ENCODE measurements at regions not wholly inside any gene's neighbourhood (a gene's known extent, or its start where the extent isn't known, plus 50 kb on each side); places are given as distances from the start of the nearest gene placed in this dataset.
"Not testable (repeated sequence)": the region's sequence is repeated elsewhere in the genome, so short reads cannot be mapped to it uniquely, and the experiment has no call there.

GRCh38 chr3:6654670-6655069, 206.2 kb upstream of the GRM7 start:
- Histone ChIP-seq H3K9me3 (ENCODE audit: control insufficient read depth, low read length) (no peaks in the 10 kb centered on the region), H3K4me1 (ENCODE audit: control insufficient read depth, insufficient read depth, low read length) (no peaks in the 10 kb centered on the region), H3K27me3 (ENCODE audit: control insufficient read depth, insufficient read depth) (no peaks in the 10 kb centered on the region), H3K4me3 (ENCODE audit: low read length) (no peak overlapping the region), H3K27ac (ENCODE audit: low read length) (no peak overlapping the region)
- WGBS: 84% methylated on average over 1 of the region's 1 CpG
- intact Hi-C loops (cut with DNase I): no loop called here
- no peak for DNase-seq
- no peak for ATAC-seq

GRCh38 chr3:6655275-6655674, 205.6 kb upstream of the GRM7 start:
- Histone ChIP-seq H3K27me3 (ENCODE audit: control insufficient read depth, insufficient read depth) (no peaks in the 10 kb centered on the region), H3K27ac (ENCODE audit: low read length) (no peak overlapping the region), H3K4me3 (ENCODE audit: low read length) (no peak overlapping the region), H3K9me3 (ENCODE audit: control insufficient read depth, low read length) (no peaks in the 10 kb centered on the region), H3K4me1 (ENCODE audit: control insufficient read depth, insufficient read depth, low read length) (no peaks in the 10 kb centered on the region)
- intact Hi-C loops (cut with DNase I): no loop called here
- WGBS: 52% methylated on average over 2 of the region's 2 CpGs
- DNase-seq (no peak), ATAC-seq (no peak)

GRCh38 chr3:6657591-6657990, 203.3 kb upstream of the GRM7 start:
- Histone ChIP-seq H3K27ac (ENCODE audit: low read length) (no peak overlapping the region), H3K4me1 (ENCODE audit: control insufficient read depth, insufficient read depth, low read length) (no peaks in the 10 kb centered on the region), H3K4me3 (ENCODE audit: low read length) (no peak overlapping the region), H3K9me3 (ENCODE audit: control insufficient read depth, low read length) (no peaks in the 10 kb centered on the region), H3K27me3 (ENCODE audit: control insufficient read depth, insufficient read depth) (no peaks in the 10 kb centered on the region)
- intact Hi-C loops (cut with DNase I): no loop called here
- ATAC-seq: no peak
- no peak for DNase-seq
- WGBS: 79% methylated on average over 2 of the region's 2 CpGs

DNA sequence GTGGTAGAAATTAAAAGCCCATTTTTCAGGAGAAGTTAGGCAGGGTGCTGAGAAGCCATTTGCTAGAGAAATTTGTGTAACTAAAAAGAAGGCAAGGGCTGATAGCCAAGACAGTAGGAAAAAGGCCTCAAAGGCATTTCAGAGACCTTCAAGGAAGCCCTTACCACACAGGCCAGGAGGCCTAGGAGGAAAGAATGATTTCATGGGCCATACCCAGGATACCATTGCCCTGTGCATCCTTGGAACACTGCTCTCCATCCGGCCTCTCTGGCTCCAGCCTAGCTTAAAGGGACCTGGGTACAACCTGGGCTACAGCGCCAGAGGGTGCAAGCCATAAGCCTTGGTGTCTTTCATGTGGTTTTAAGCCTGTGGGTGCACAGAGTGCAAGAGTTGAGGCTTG, 193.6 kb upstream of the GRM7 start:
- Histone ChIP-seq H3K4me3 (ENCODE audit: low read length) (no peak overlapping the region), H3K27me3 (ENCODE audit: control insufficient read depth, insufficient read depth) (no peaks in the 10 kb centered on the region), H3K9me3 (ENCODE audit: control insufficient read depth, low read length) (no peaks in the 10 kb centered on the region), H3K27ac (ENCODE audit: low read length) (no peak overlapping the region), H3K4me1 (ENCODE audit: control insufficient read depth, insufficient read depth, low read length) (no peaks in the 10 kb centered on the region)
- intact Hi-C loops (cut with DNase I): no loop called here
- DNase-seq: no peak
- WGBS: 72% methylated on average over 2 of the region's 2 CpGs
- no peak for ATAC-seq

GRCh38 chr3:6671363-6671762, 189.6 kb upstream of the GRM7 start:
- 27% methylated on average over 1 of the region's 1 CpG for WGBS
- H3K4me1 ChIP-seq (ENCODE audit: control insufficient read depth, insufficient read depth, low read length): no peaks in the 10 kb centered on the region
- H3K4me3 ChIP-seq (ENCODE audit: low read length): no peak overlapping the region
- H3K9me3 ChIP-seq (ENCODE audit: control insufficient read depth, low read length): no peaks in the 10 kb centered on the region
- H3K27me3 ChIP-seq (ENCODE audit: control insufficient read depth, insufficient read depth): no peaks in the 10 kb centered on the region
- ATAC-seq (no peak), DNase-seq (no peak)
- H3K27ac ChIP-seq (ENCODE audit: low read length): no peak overlapping the region
- intact Hi-C loops (cut with DNase I): no loop called here

DNA sequence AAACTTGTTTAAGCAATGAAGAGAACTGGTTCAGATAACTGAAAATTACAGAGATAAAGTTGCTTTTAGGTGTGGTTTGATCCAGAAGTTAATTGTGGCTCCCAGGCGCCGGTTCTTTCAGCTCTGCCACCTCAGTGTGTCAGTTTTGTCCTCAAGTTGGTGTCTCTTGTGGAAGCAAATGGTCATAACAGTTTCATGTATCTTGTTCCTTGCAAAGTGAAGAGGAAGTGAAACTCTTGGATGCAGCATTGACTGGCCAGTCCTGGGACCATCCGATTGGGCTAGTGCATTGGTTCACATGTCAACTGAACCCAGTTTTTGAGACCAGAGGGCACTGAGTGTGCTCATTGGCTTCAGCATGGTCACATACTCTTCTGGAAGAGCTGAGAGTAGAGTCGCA, 181.4 kb upstream of the GRM7 start:
- intact Hi-C loops (cut with DNase I): no loop called here
- ATAC-seq: no peak
- WGBS: 81% methylated on average over 4 of the region's 4 CpGs

GRCh38 chr3:6680119-6680806, 180.7 kb upstream of the GRM7 start:
- H3K27ac ChIP-seq (ENCODE audit: low read length): no peak overlapping the region
- no peak for ATAC-seq
- H3K9me3 ChIP-seq (ENCODE audit: control insufficient read depth, low read length): no peaks in the 10 kb centered on the region
- DNase-seq: no peak
- 81% methylated on average over 3 of the region's 3 CpGs for WGBS
- intact Hi-C loops (cut with DNase I): no loop called here
- no peaks in the 10 kb centered on the region for H3K4me1 ChIP-seq (ENCODE audit: control insufficient read depth, insufficient read depth, low read length)
- no peak overlapping the region for H3K4me3 ChIP-seq (ENCODE audit: low read length)
- H3K27me3 ChIP-seq (ENCODE audit: control insufficient read depth, insufficient read depth): no peaks in the 10 kb centered on the region

More for the DNA sequence above, 181.4 kb upstream of the GRM7 start:
- Histone ChIP-seq H3K9me3 (ENCODE audit: control insufficient read depth, low read length) (no peaks in the 10 kb centered on the region), H3K27ac (ENCODE audit: low read length) (no peak overlapping the region), H3K4me1 (ENCODE audit: control insufficient read depth, insufficient read depth, low read length) (no peaks in the 10 kb centered on the region), H3K27me3 (ENCODE audit: control insufficient read depth, insufficient read depth) (no peaks in the 10 kb centered on the region), H3K4me3 (ENCODE audit: low read length) (no peak overlapping the region)
- no peak for DNase-seq

DNA sequence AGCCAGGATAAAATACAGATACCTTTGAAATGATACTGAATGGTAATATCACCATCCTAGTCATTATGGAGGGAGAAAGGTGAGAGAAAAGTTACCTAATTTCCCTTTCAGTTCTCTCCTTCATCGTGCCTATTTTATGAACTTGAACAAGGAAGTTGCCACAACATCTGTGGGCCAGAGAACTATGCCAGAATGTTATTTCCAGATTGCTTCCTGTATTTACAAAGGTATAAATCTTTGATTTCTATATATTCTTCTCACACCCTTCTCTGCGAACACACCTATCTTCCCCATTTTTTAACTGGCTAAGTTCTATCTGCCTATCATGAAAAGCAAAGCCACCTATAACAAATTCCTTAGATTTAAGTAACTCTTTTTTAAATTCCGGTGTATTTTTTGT, 163.6 kb upstream of the GRM7 start:
- intact Hi-C loops (cut with DNase I): no loop called here
- 68% methylated on average over 3 of the region's 3 CpGs for WGBS

GRCh38 chr3:6697722-6698121, 163.2 kb upstream of the GRM7 start:
- 61% methylated on average over 6 of the region's 6 CpGs for WGBS
- intact Hi-C loops (cut with DNase I): no loop called here
- DNase-seq: no peak
- no peaks in the 10 kb centered on the region for H3K27me3 ChIP-seq (ENCODE audit: control insufficient read depth, insufficient read depth)
- H3K9me3 ChIP-seq (ENCODE audit: control insufficient read depth, low read length): no peaks in the 10 kb centered on the region
- ATAC-seq: no peak
- no peaks in the 10 kb centered on the region for H3K4me1 ChIP-seq (ENCODE audit: control insufficient read depth, insufficient read depth, low read length)
- no peak overlapping the region for H3K4me3 ChIP-seq (ENCODE audit: low read length)
- no peak overlapping the region for H3K27ac ChIP-seq (ENCODE audit: low read length)

More for the DNA sequence above, 163.6 kb upstream of the GRM7 start:
- Histone ChIP-seq H3K4me1 (ENCODE audit: control insufficient read depth, insufficient read depth, low read length) (no peaks in the 10 kb centered on the region), H3K9me3 (ENCODE audit: control insufficient read depth, low read length) (no peaks in the 10 kb centered on the region), H3K27ac (ENCODE audit: low read length) (no peak overlapping the region), H3K4me3 (ENCODE audit: low read length) (no peak overlapping the region), H3K27me3 (ENCODE audit: control insufficient read depth, insufficient read depth) (no peaks in the 10 kb centered on the region)
- DNase-seq: no peak
- ATAC-seq: no peak

- DNase-seq; intact Hi-C loops (cut with DNase I); H3K27me3 ChIP-seq (ENCODE audit: control insufficient read depth, insufficient read depth); H3K9me3 ChIP-seq (ENCODE audit: control insufficient read depth, low read length); H3K27ac ChIP-seq (ENCODE audit: low read length); H3K4me3 ChIP-seq (ENCODE audit: low read length); H3K4me1 ChIP-seq (ENCODE audit: control insufficient read depth, insufficient read depth, low read length); ATAC-seq: not testable (repeated sequence)
- WGBS: 60% methylated on average over 5 of the region's 5 CpGs
Observed at GRCh38 chr3:6704817-6705216, 156.1 kb upstream of the GRM7 start.

- no peak overlapping the region for H3K4me3 ChIP-seq (ENCODE audit: low read length)
- 45% methylated on average over 2 of the region's 2 CpGs for WGBS
Observed at GRCh38 chr3:6706777-6707176, 154.1 kb upstream of the GRM7 start.

DNA sequence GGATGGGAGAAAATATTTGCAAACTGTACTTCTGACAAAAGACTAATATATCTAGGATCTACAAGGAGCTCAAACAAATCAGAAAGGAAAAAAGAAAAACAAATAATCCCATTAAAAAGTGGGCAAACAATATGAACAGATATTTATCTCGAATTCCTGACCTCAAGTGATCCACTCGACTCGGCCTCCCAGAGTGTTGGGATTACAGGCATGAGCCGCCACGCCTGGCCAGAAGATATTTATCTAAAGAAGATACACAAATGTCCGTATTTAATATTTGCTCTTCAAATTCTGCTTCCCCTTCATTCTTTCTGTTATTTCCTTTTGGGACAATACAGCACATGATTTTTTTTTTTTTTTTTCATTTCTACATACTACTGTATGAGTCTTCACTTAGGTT, 151.7 kb upstream of the GRM7 start:
- intact Hi-C loops (cut with DNase I): no loop called here
- DNase-seq: no peak
- no peaks in the 10 kb centered on the region for H3K4me1 ChIP-seq (ENCODE audit: control insufficient read depth, insufficient read depth, low read length)
- no peak overlapping the region for H3K27ac ChIP-seq (ENCODE audit: low read length)
- H3K27me3 ChIP-seq (ENCODE audit: control insufficient read depth, insufficient read depth): no peaks in the 10 kb centered on the region
- ATAC-seq: no peak
- H3K9me3 ChIP-seq (ENCODE audit: control insufficient read depth, low read length): no peaks in the 10 kb centered on the region
- 71% methylated on average over 6 of the region's 6 CpGs for WGBS
- H3K4me3 ChIP-seq (ENCODE audit: low read length): no peak overlapping the region

More at GRCh38 chr3:6706777-6707176, 154.1 kb upstream of the GRM7 start:
- no peaks in the 10 kb centered on the region for H3K4me1 ChIP-seq (ENCODE audit: control insufficient read depth, insufficient read depth, low read length)
- no peak overlapping the region for H3K27ac ChIP-seq (ENCODE audit: low read length)
- DNase-seq (no peak), ATAC-seq (no peak)
- H3K9me3 ChIP-seq (ENCODE audit: control insufficient read depth, low read length): no peaks in the 10 kb centered on the region
- no peaks in the 10 kb centered on the region for H3K27me3 ChIP-seq (ENCODE audit: control insufficient read depth, insufficient read depth)
- intact Hi-C loops (cut with DNase I): no loop called here

Data from right cardiac atrium (tissue), 5 donors.